SK-N-MC (cell line): ENCODE measurements at regions not wholly inside any gene's neighbourhood (a gene's known extent, or its start where the extent isn't known, plus 50 kb on each side); places are given as distances from the start of the nearest gene placed in this dataset.

Source experiments
- EZH2 ChIP-seq: fragments of 200-600 bp; sonication (generic); IDR thresholded peaks from one replicate; pipeline ENCODE4 v1.6.1; 2017; ENCODE audit warnings: antibody characterized with exemption
- FOXP2 ChIP-seq: optimal IDR thresholded peaks from 2 replicates; pipeline ENCODE3; 2011; ENCODE audit warnings: mild to moderate bottlenecking, moderate library complexity; ENCODE audit not compliant: insufficient read depth; ENCODE audit errors: extremely low read length, control extremely low read depth
- POLR2AphosphoS5 ChIP-seq: IDR thresholded peaks from 2 replicates; pipeline ENCODE4 v1.6.1; 2012; ENCODE audit warnings: mild to moderate bottlenecking, low read depth, low read length, borderline replicate concordance

- TF ChIP-seq EZH2 (no peak), POLR2AphosphoS5 (no peak), FOXP2 (no peak)
These were observed 344.9 kb upstream of the TPM1 start for GRCh38 chr15:62697636-62698035.
